Tibial nerve (tissue), 4 donors: ENCODE measurements at regions not wholly inside any gene's neighbourhood (a gene's known extent, or its start where the extent isn't known, plus 50 kb on each side); places are given as distances from the start of the nearest gene placed in this dataset.

Source experiments
- CTCF ChIP-seq, 5 experiments: fragments of 200-600 bp in 3 of 5; fragments of 450-650 bp in 2 of 5; sonication (generic) in 3 of 5; IDR thresholded peaks; one replicate each; pipeline ENCODE4 v1.5.1; 2016 to 2019; ENCODE audit warnings: antibody characterized with exemption in 5 of 5, mild to moderate bottlenecking in 3 of 5, moderate library complexity in 2 of 5
- EP300 ChIP-seq, 2 donors: sonication (generic); formaldehyde crosslinking; IDR thresholded peaks; one replicate each; pipeline ENCODE4 v1.6.1; 2017; ENCODE audit warnings: antibody characterized with exemption in 2 of 2, mild to moderate bottlenecking in 1 of 2
- POLR2A ChIP-seq, 2 donors: fragments of 450-650 bp; IDR thresholded peaks; one replicate each; pipeline ENCODE4 v1.6.1; 2017; ENCODE audit warnings: antibody characterized with exemption in 2 of 2, mild to moderate bottlenecking in 2 of 2, moderate library complexity in 2 of 2

DNA sequence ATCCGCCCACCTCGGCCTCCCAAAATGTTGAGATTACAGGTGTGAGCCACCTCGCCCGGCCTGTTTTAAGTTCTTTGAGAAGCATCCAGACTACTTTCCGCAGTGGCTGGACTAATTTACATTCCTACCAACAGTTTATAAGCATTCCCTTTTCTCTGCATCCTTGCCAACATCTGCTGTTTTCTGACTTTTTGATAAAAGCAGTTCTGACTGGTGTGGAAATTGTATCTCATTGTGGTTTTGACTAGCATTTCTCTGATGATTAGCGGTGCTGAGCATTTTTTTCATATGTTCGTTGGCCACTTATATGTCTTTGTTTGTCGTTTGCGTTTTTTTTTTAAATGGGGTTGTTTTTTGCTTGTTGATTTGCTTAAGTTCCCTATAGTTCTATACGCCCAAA, 208.4 kb upstream of the DPPA4 start:
- TF ChIP-seq CTCF (IDR thresholded peaks at IDR 0.05), result no peak
- TF ChIP-seq POLR2A (IDR thresholded peaks at IDR 0.05), result no peak
- TF ChIP-seq EP300 (IDR thresholded peaks at IDR 0.05), result no peak
